NCI-H1417 treated with DMSO at 0.1 percent for 48 hours (cell line): ENCODE measurements at regions not wholly inside any gene's neighbourhood (a gene's known extent, or its start where the extent isn't known, plus 50 kb on each side); places are given as distances from the start of the nearest gene placed in this dataset.
"Not testable (repeated sequence)": the region's sequence is repeated elsewhere in the genome, so short reads cannot be mapped to it uniquely, and the experiment has no call there.

Source experiments
- DNase-seq: peaks from one replicate; lab custom pipeline; 2025; lab: John Stamatoyannopoulos, UW

- no peak for DNase-seq
These were observed 404.7 kb downstream of the NEBL start for GRCh38 chr10:20492447-20492846.

- DNase-seq = no peak
These were observed 407.1 kb downstream of the NEBL start for GRCh38 chr10:20489961-20490360.

- no peak for DNase-seq
These were observed 410.3 kb downstream of the NEBL start for GRCh38 chr10:20486791-20487190.

GRCh38 chr10:20485554-20485953 is 411.6 kb downstream of the NEBL start:
- no peak for DNase-seq

GRCh38 chr10:20481054-20481453 is 416.1 kb downstream of the NEBL start:
- DNase-seq = no peak

- not testable (repeated sequence) for DNase-seq
These were observed 416.5 kb downstream of the NEBL start for GRCh38 chr10:20480575-20480974.

- DNase-seq = no peak
These were observed 423.0 kb downstream of the NEBL start for GRCh38 chr10:20474064-20474463.

GRCh38 chr10:20473023-20473760 is 423.9 kb downstream of the NEBL start:
- no peak for DNase-seq

GRCh38 chr10:20466731-20467130 is 430.4 kb downstream of the NEBL start:
- DNase-seq = no peak

GRCh38 chr10:20457649-20458048 is 439.5 kb downstream of the NEBL start:
- DNase-seq = no peak

- no peak for DNase-seq
These were observed 441.3 kb downstream of the NEBL start for GRCh38 chr10:20455774-20456173.

GRCh38 chr10:20454331-20454730 is 442.8 kb downstream of the NEBL start:
- no peak for DNase-seq

GRCh38 chr10:20446561-20447193 is 450.4 kb downstream of the NEBL start:
- DNase-seq = no peak

GRCh38 chr10:20443094-20443493 is 454.0 kb downstream of the NEBL start:
- no peak for DNase-seq

GRCh38 chr10:20429742-20430141 is 467.4 kb downstream of the NEBL start:
- no peak for DNase-seq

GRCh38 chr10:20427821-20428220 is 469.3 kb downstream of the NEBL start:
- DNase-seq = no peak

GRCh38 chr10:20418286-20418685 is 478.8 kb downstream of the NEBL start:
- DNase-seq = no peak

GRCh38 chr10:20417791-20418190 is 479.3 kb downstream of the NEBL start:
- no peak for DNase-seq

GRCh38 chr10:20415684-20416083 is 481.4 kb downstream of the NEBL start:
- DNase-seq = no peak

- no peak for DNase-seq
These were observed 489.8 kb downstream of the NEBL start for GRCh38 chr10:20407357-20407756.

- DNase-seq = no peak
These were observed 490.6 kb downstream of the NEBL start for GRCh38 chr10:20406281-20407104.

- DNase-seq = no peak
These were observed 491.4 kb downstream of the NEBL start for GRCh38 chr10:20405761-20406160.

- DNase-seq = no peak
These were observed 492.1 kb downstream of the NEBL start for GRCh38 chr10:20405050-20405449.
